IMR-90 (cell line): ENCODE measurements at regions not wholly inside any gene's neighbourhood (a gene's known extent, or its start where the extent isn't known, plus 50 kb on each side); places are given as distances from the start of the nearest gene placed in this dataset.

Experiments used
- ATAC-seq: fragments of 200-7000 bp; cut with Tn5 transposase; 2 replicates; pipeline ENCODE4 v1.9.1; 2020; ENCODE audit warnings: low read depth, mild to moderate bottlenecking, moderate library complexity
- BruUV-seq: library from RNA; stranded (reverse); fragments of 400-500 nt; replicated peaks from 2 replicates; lab custom pipeline; 2021; lab: Mats Ljungman, UMichigan
- CTCF ChIA-PET: fragments of 300-600 bp; formaldehyde crosslinking; extraction: SDS; loops from one replicate; lab custom pipeline; 2021; ENCODE audit warnings: antibody characterized with exemption; lab: Yijun Ruan, JAX
- POLR2A ChIA-PET: fragments of 300-600 bp; sonication (Branson Sonifier 250); formaldehyde crosslinking; loops from one replicate; lab custom pipeline; 2022; ENCODE audit warnings: antibody characterized with exemption; ENCODE audit not compliant: unreplicated experiment; lab: Charles Lee
- DNase-seq: peaks from one replicate; pipeline ENCODE4 v3.0.0; 2013
- H2AFZ ChIP-seq: replicated peaks from 2 replicates; pipeline ENCODE3; 2013; ENCODE audit warnings: low read length, mild to moderate bottlenecking; ENCODE audit not compliant: poor library complexity
- H2AK5ac ChIP-seq: 2 replicates; pipeline ENCODE4 v1.6.1; 2013; ENCODE audit warnings: low read depth, low read length, inconsistent platforms
- H2AK9ac ChIP-seq: replicated peaks from 2 replicates; pipeline ENCODE3; 2013; ENCODE audit warnings: mild to moderate bottlenecking, low read depth, low read length, moderate library complexity; ENCODE audit not compliant: poor library complexity
- H2BK120ac ChIP-seq: 2 replicates; pipeline ENCODE4 v1.6.1; 2013; ENCODE audit warnings: low read depth, low read length, inconsistent platforms
- H2BK15ac ChIP-seq: 3 replicates; pipeline ENCODE4 v1.6.1; 2013; ENCODE audit warnings: low read depth, low read length, inconsistent platforms
- H2BK20ac ChIP-seq: 2 replicates; pipeline ENCODE4 v1.6.1; 2013; ENCODE audit warnings: low read depth, mild to moderate bottlenecking, inconsistent platforms, low read length, moderate library complexity
- H2BK5ac ChIP-seq: 2 replicates; pipeline ENCODE4 v1.6.1; 2013; ENCODE audit warnings: mild to moderate bottlenecking, low read depth, low read length, inconsistent platforms; ENCODE audit not compliant: poor library complexity, severe bottlenecking
- H3K14ac ChIP-seq: replicated peaks from 2 replicates; pipeline ENCODE4 v1.6.1; 2013; ENCODE audit warnings: low read depth, low read length, inconsistent platforms
- H3K18ac ChIP-seq: 2 replicates; pipeline ENCODE4 v1.6.1; 2013; ENCODE audit warnings: low read depth, low read length, control low read depth
- H3K23ac ChIP-seq: 2 replicates; pipeline ENCODE4 v1.6.1; 2013; ENCODE audit warnings: low read depth, low read length, inconsistent platforms
- H3K27ac ChIP-seq: 2 replicates; pipeline ENCODE4 v1.5.1; 2013; ENCODE audit warnings: mild to moderate bottlenecking, control low read depth, low read length; ENCODE audit not compliant: insufficient read depth
- H3K27me3 ChIP-seq: 2 replicates; pipeline ENCODE4 v1.6.1; 2013; ENCODE audit warnings: low read length; ENCODE audit not compliant: control insufficient read depth, insufficient read depth
- H3K36me3 ChIP-seq: 2 replicates; pipeline ENCODE4 v1.6.1; 2013; ENCODE audit warnings: low read length, mixed read lengths; ENCODE audit not compliant: control insufficient read depth, insufficient read depth
- H3K4ac ChIP-seq: 2 replicates; pipeline ENCODE4 v1.6.1; 2013; ENCODE audit warnings: low read depth, low read length, inconsistent platforms
- H3K4me1 ChIP-seq: 2 replicates; pipeline ENCODE4 v1.6.1; 2013; ENCODE audit warnings: low read length, mixed read lengths; ENCODE audit not compliant: control insufficient read depth, insufficient read depth
- H3K4me2 ChIP-seq: 2 replicates; pipeline ENCODE4 v1.6.1; 2013; ENCODE audit warnings: low read depth, mild to moderate bottlenecking, control low read depth, low read length, moderate library complexity
- H3K4me3 ChIP-seq: 2 replicates; pipeline ENCODE4 v1.5.1; 2013; ENCODE audit warnings: low read depth, mild to moderate bottlenecking, control low read depth, low read length, moderate library complexity; ENCODE audit not compliant: insufficient read depth
- H3K56ac ChIP-seq: 2 replicates; pipeline ENCODE4 v1.6.1; 2013; ENCODE audit warnings: low read length, inconsistent platforms; ENCODE audit not compliant: insufficient read depth; ENCODE audit errors: extremely low read depth
- H3K79me1 ChIP-seq, 2 experiments: 2 replicates each; pipeline ENCODE4 v1.6.1; 2013; ENCODE audit warnings: low read length in 2 of 2, inconsistent platforms in 1 of 2, low read depth in 1 of 2
- H3K9ac ChIP-seq: 2 replicates; pipeline ENCODE4 v1.6.1; 2013; ENCODE audit warnings: low read depth, low read length, control low read depth
- H3K9me1 ChIP-seq: 2 replicates; pipeline ENCODE4 v1.6.1; 2013; ENCODE audit warnings: low read length, inconsistent platforms; ENCODE audit not compliant: insufficient read depth
- H3K9me3 ChIP-seq: 2 replicates; pipeline ENCODE4 v1.6.1; 2013; ENCODE audit warnings: low read length; ENCODE audit not compliant: control insufficient read depth, insufficient read depth
- H4K20me1 ChIP-seq: 2 replicates; pipeline ENCODE4 v1.6.1; 2013; ENCODE audit warnings: low read length, inconsistent platforms; ENCODE audit not compliant: insufficient read depth
- H4K5ac ChIP-seq: 2 replicates; pipeline ENCODE4 v1.6.1; 2013; ENCODE audit warnings: mild to moderate bottlenecking, low read depth, low read length, control low read depth
- H4K8ac ChIP-seq, 2 experiments: 2 replicates each; pipeline ENCODE4 v1.6.1; 2013; ENCODE audit warnings: low read depth in 2 of 2, low read length in 2 of 2, control low read depth in 1 of 2, inconsistent platforms in 1 of 2
- H4K91ac ChIP-seq: 2 replicates; pipeline ENCODE4 v1.6.1; 2013; ENCODE audit warnings: low read depth, low read length, inconsistent platforms; ENCODE audit not compliant: insufficient read depth
- CHD1 ChIP-seq: IDR thresholded peaks from 2 replicates; pipeline ENCODE4 v1.6.1; 2012; ENCODE audit warnings: low read depth, low read length, improper control_type of control experiment
- MXI1 ChIP-seq: IDR thresholded peaks from 2 replicates; pipeline ENCODE4 v1.6.1; 2012; ENCODE audit warnings: low read depth, mild to moderate bottlenecking, low read length, moderate library complexity, borderline replicate concordance
- POLR2A ChIP-seq: IDR thresholded peaks from 2 replicates; pipeline ENCODE4 v1.6.1; 2012; ENCODE audit warnings: mild to moderate bottlenecking, low read depth, low read length
- RCOR1 ChIP-seq: IDR thresholded peaks from 2 replicates; pipeline ENCODE4 v1.6.1; 2012; ENCODE audit warnings: mild to moderate bottlenecking, low read length, improper control_type of control experiment; ENCODE audit not compliant: insufficient replicate concordance
- WGBS, 2 experiments: methylation state at CpG; one replicate each; pipeline versions ENCODE4 v1.1.5 to v1.1.7; 2013; ENCODE audit warnings: missing lambda C conversion rate in 2 of 2; ENCODE audit not compliant: insufficient read length in 1 of 2; ENCODE audit errors: extremely low coverage in 2 of 2; 5-methylcytosine and 5-hydroxymethylcytosine counted together
- dilution Hi-C: fragments of 300-500 bp; cut with HindIII; formaldehyde crosslinking; loops from one replicate; pipeline ENCODE4 v1.14.3; 2018; ENCODE audit warnings: low sequenced_read_pairs; ENCODE audit not compliant: unreplicated experiment
- in situ Hi-C: fragments of 300-500 bp; cut with MboI; formaldehyde crosslinking; loops from 3 replicates; pipeline ENCODE4 v1.14.3; 2019; ENCODE audit warnings: low sequenced_read_pairs, inconsistent platforms, mixed read lengths
- intact Hi-C: fragments of 100-400 bp; cut with micrococcal nuclease; formaldehyde crosslinking; loops from 2 replicates; pipeline ENCODE4 v1.10.0; 2022

DNA sequence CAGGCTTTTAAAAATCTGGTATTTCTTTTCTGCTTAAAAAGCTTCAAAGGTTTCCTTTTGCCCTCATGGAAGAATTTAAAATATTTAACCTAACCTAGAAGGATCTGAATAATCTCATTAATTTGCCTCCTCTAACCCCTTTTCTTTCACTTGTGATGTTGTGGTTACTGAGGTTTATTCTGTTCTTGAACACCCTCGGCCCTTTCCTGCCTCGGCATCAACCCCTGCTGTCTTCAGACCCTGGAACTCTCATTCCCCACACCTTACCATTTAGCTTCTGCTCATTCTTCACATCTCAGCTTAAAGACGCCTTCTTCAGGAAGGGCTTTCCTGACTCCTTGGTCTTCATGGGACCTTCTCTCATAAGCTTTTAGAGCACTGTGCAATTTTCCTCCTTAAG is 131.4 kb upstream of the MAN2A1 start:
- Histone ChIP-seq H2BK5ac (no peak overlapping the region), H2AFZ (no peak overlapping the region), H3K4me1 (no peaks in the 10 kb centered on the region), H3K56ac (no peak overlapping the region), H4K5ac (no peak overlapping the region), H3K9me3 (no peaks in the 10 kb centered on the region), H3K4me3 (no peak overlapping the region), H2BK15ac (no peak overlapping the region), H3K14ac (no peak overlapping the region), H3K9me1 (no peaks in the 10 kb centered on the region), H3K4me2 (no peak overlapping the region), H4K91ac (no peak overlapping the region), H3K27ac (no peak overlapping the region), H4K8ac (no peak overlapping the region), H4K20me1 (no peaks in the 10 kb centered on the region), H3K36me3 (no peaks in the 10 kb centered on the region), H2AK5ac (no peak overlapping the region), H3K4ac (no peak overlapping the region), H2AK9ac (no peak overlapping the region), H3K9ac (no peak overlapping the region), H3K27me3 (no peaks in the 10 kb centered on the region), H3K23ac (no peak overlapping the region), H2BK120ac (no peak overlapping the region), H2BK20ac (no peak overlapping the region), H3K79me1 (no peaks in the 10 kb centered on the region), H3K18ac (no peak overlapping the region)
- intact Hi-C loops (no loop called here), in situ Hi-C loops (no loop called here), dilution Hi-C loops (no loop called here)
- TF ChIP-seq CHD1 (no peak), RCOR1 (no peak), MXI1 (no peak), POLR2A (no peak)
- DNase-seq (no peak), ATAC-seq (no peak)
- CTCF ChIA-PET, result no interaction called here
- WGBS, 2 experiments, result no CpG with 5 or more reads among the region's 3 CpGs
- BruUV-seq, result no TSS peak
- POLR2A ChIA-PET, result interaction anchor here (0.6 kb wide), 2 partner anchors 294 to 513 kb away, joined by 3 read pairs; no protein-coding TSS in a partner anchor
